ENCODE measurements at regions not wholly inside any gene's neighbourhood (a gene's known extent, or its start where the extent isn't known, plus 50 kb on each side); places are given as distances from the start of the nearest gene placed in this dataset.

DNA sequence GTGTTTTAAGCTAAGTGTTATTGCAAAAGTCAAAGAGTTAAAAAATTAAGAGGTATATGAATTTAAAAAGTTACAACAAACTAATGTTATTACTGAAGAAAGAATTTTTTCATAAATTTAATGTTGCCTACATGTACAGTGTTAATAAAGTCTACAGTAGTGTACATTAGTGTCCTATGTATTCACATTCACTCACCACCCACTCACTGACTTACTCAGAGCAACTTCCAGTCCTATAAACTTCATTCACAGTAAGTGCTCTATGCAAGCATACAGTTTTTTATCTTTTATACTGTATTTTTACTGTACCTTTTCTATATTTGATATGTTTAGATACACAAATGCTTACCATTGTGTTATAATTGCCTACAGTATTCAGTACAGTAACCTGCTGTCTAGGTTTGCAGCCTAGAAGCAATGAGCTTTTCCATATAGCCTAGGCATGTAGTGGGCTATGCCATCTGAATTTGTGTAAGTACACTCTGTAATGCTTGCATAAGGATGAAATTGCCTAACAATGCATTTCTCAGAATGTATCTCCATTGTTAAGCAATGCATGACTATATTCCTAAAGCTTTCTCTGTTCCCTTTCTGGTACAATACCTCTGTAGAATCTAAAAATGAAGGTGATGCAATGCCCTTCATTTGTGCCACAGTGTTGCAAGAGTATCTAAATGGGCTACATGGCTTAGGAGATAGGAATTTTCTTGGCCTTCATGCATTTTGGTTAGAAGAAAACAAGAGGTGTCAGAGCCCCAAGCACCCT is 370.8 kb upstream of the NT5C1B start:
- DNase-seq (ENCODE audit: low read depth, low spot score) = no peak
- Histone ChIP-seq H3K4me3 (replicated peaks in 1 of 3; ENCODE audit: insufficient read depth in 1 of 3, low read depth in 1 of 3, low read length in 3 of 3) (no peak overlapping the region), H3K27me3 (ENCODE audit: control insufficient read depth in 2 of 2, insufficient read depth in 2 of 2, low read length in 2 of 2) (no peaks in the 10 kb centered on the region), H4K20me1 (replicated peaks; ENCODE audit: control insufficient read depth, extremely low read depth, insufficient read depth, low read length) (no peaks in the 10 kb centered on the region), H2AFZ (ENCODE audit: low read depth, low read length) (no peak overlapping the region), H3K9me3 (replicated peaks; ENCODE audit: control insufficient read depth, insufficient read depth, low read length) (no peaks in the 10 kb centered on the region), H3K4me2 (ENCODE audit: insufficient read depth, low read length) (no peak overlapping the region), H3K79me2 (ENCODE audit: control insufficient read depth, insufficient read depth, low read length) (no peaks in the 10 kb centered on the region), H3K9me1 (replicated peaks; ENCODE audit: control insufficient read depth, extremely low read depth, insufficient read depth, low read length) (no peaks in the 10 kb centered on the region), H3K4me1 (ENCODE audit: control insufficient read depth, extremely low read depth, insufficient read depth, low read length) (no peaks in the 10 kb centered on the region), H3K9ac (replicated peaks; ENCODE audit: extremely low read depth, insufficient read depth, low read length) (no peak overlapping the region), H3K27ac (ENCODE audit: insufficient read depth, low read depth, low read length) (no peak overlapping the region), H3K36me3 (ENCODE audit: control insufficient read depth in 2 of 2, extremely low read depth in 1 of 2, insufficient read depth in 2 of 2, low read length in 2 of 2) (no peaks in the 10 kb centered on the region)
- ChIA-PET CTCF (no interaction called here), POLR2A (no interaction called here)
- BruUV-seq (replicated peaks) = no TSS peak
- FAIRE-seq = no peak
- TF ChIP-seq MAX (IDR thresholded peaks at IDR 0.05; ENCODE audit: insufficient read depth, insufficient read length) = no peak
- TF ChIP-seq POLR2AphosphoS5 (IDR thresholded peaks at IDR 0.05; ENCODE audit: insufficient read depth, low read depth, low read length) = no peak
- TF ChIP-seq EZH2 (IDR thresholded peaks at IDR 0.05; ENCODE audit: borderline replicate concordance, low read depth, low read length, severe bottlenecking) = no peak
- no peak for TF ChIP-seq JUN (IDR thresholded peaks at IDR 0.05; ENCODE audit: borderline replicate concordance, insufficient read depth, insufficient read length, low read depth)
- intact Hi-C loops (cut with micrococcal nuclease) (no loop called here), dilution Hi-C loops (cut with MboI; ENCODE audit: extremely low pct_ligation_motif_present, low sequenced_read_pairs) (no loop called here)

DNA sequence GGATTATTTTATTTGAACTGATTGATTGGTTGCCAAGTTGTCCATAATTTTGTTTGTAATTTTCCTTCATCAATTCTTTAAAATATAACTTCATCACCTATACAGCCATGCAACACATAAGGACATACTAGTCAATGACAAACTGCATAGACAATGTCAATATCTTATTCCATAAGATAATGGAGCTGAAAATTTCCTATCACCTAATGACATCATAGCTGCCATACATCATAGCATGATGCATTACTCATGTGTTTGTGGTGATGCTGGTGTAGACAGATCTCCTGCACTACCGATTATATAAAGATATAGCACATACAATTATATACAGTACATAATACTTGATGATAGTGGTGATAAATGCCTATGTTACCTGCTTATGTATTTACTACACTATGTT is 369.8 kb upstream of the NT5C1B start:
- Histone ChIP-seq H3K9me3 (replicated peaks; ENCODE audit: control insufficient read depth, insufficient read depth, low read length) (no peaks in the 10 kb centered on the region), H3K9me1 (replicated peaks; ENCODE audit: control insufficient read depth, extremely low read depth, insufficient read depth, low read length) (no peaks in the 10 kb centered on the region), H3K79me2 (ENCODE audit: control insufficient read depth, insufficient read depth, low read length) (no peaks in the 10 kb centered on the region), H3K36me3 (ENCODE audit: control insufficient read depth in 2 of 2, extremely low read depth in 1 of 2, insufficient read depth in 2 of 2, low read length in 2 of 2) (no peaks in the 10 kb centered on the region), H3K4me3 (replicated peaks in 1 of 3; ENCODE audit: insufficient read depth in 1 of 3, low read depth in 1 of 3, low read length in 3 of 3) (no peak overlapping the region), H3K27ac (ENCODE audit: insufficient read depth, low read depth, low read length) (no peak overlapping the region), H3K4me1 (ENCODE audit: control insufficient read depth, extremely low read depth, insufficient read depth, low read length) (no peaks in the 10 kb centered on the region), H3K9ac (replicated peaks; ENCODE audit: extremely low read depth, insufficient read depth, low read length) (no peak overlapping the region), H2AFZ (ENCODE audit: low read depth, low read length) (no peak overlapping the region), H3K4me2 (ENCODE audit: insufficient read depth, low read length) (no peak overlapping the region), H4K20me1 (replicated peaks; ENCODE audit: control insufficient read depth, extremely low read depth, insufficient read depth, low read length) (no peaks in the 10 kb centered on the region), H3K27me3 (ENCODE audit: control insufficient read depth in 2 of 2, insufficient read depth in 2 of 2, low read length in 2 of 2) (no peaks in the 10 kb centered on the region)
- intact Hi-C loops (cut with micrococcal nuclease) (no loop called here), dilution Hi-C loops (cut with MboI; ENCODE audit: extremely low pct_ligation_motif_present, low sequenced_read_pairs) (no loop called here)
- DNase-seq (ENCODE audit: low read depth, low spot score) = no peak
- BruUV-seq (replicated peaks) = no TSS peak
- no peak for FAIRE-seq
- TF ChIP-seq, protein P1, sequence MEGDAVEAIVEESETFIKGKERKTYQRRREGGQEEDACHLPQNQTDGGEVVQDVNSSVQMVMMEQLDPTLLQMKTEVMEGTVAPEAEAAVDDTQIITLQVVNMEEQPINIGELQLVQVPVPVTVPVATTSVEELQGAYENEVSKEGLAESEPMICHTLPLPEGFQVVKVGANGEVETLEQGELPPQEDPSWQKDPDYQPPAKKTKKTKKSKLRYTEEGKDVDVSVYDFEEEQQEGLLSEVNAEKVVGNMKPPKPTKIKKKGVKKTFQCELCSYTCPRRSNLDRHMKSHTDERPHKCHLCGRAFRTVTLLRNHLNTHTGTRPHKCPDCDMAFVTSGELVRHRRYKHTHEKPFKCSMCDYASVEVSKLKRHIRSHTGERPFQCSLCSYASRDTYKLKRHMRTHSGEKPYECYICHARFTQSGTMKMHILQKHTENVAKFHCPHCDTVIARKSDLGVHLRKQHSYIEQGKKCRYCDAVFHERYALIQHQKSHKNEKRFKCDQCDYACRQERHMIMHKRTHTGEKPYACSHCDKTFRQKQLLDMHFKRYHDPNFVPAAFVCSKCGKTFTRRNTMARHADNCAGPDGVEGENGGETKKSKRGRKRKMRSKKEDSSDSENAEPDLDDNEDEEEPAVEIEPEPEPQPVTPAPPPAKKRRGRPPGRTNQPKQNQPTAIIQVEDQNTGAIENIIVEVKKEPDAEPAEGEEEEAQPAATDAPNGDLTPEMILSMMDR (IDR thresholded peaks at IDR 0.05; ENCODE audit: extremely low read depth in 1 of 2, insufficient read depth in 1 of 2, low read depth in 1 of 2, low read length in 2 of 2) = no peak
- no peak for TF ChIP-seq EZH2 (IDR thresholded peaks at IDR 0.05; ENCODE audit: borderline replicate concordance, low read depth, low read length, severe bottlenecking)
- TF ChIP-seq FOS (IDR thresholded peaks at IDR 0.05; ENCODE audit: borderline replicate concordance, insufficient read depth, low read length) = no peak
- no peak for TF ChIP-seq GATA2 (IDR thresholded peaks at IDR 0.05; ENCODE audit: insufficient read depth, insufficient read length, low read depth, low read length)
- no peak for TF ChIP-seq POLR2AphosphoS5 (IDR thresholded peaks at IDR 0.05; ENCODE audit: insufficient read depth, low read depth, low read length)
- POLR2A ChIA-PET = no interaction called here
- CTCF ChIA-PET = no interaction called here

Measured in endothelial cell of umbilical vein (primary cell).